DND-41 (cell line): ENCODE measurements at regions not wholly inside any gene's neighbourhood (a gene's known extent, or its start where the extent isn't known, plus 50 kb on each side); places are given as distances from the start of the nearest gene placed in this dataset.

Experiments used
- CTCF ChIP-seq: IDR thresholded peaks from 2 replicates; pipeline ENCODE4 v1.5.1; 2012; ENCODE audit warnings: borderline replicate concordance, low read length, moderate library complexity, mild to moderate bottlenecking; ENCODE audit not compliant: poor library complexity, severe bottlenecking; ENCODE audit errors: extremely low read depth
- EZH2 ChIP-seq: IDR thresholded peaks from 3 replicates; pipeline ENCODE4 v1.6.1; 2012; ENCODE audit warnings: borderline replicate concordance, low read depth, mild to moderate bottlenecking, moderate library complexity, low read length, inconsistent platforms; ENCODE audit not compliant: severe bottlenecking

- TF ChIP-seq CTCF (no peak), EZH2 (no peak)
Observed at GRCh38 chr5:124924729-124925128, 178.3 kb upstream of the ZNF608 start.
